GM23338 (cell line): ENCODE measurements at regions not wholly inside any gene's neighbourhood (a gene's known extent, or its start where the extent isn't known, plus 50 kb on each side); places are given as distances from the start of the nearest gene placed in this dataset.

ENCODE experiments used
- ATAC-seq: fragments of 200-7000 bp; cut with Tn5 transposase; 3 replicates; pipeline ENCODE4 v1.9.1; 2020
- DNase-seq: peaks from one replicate; pipeline ENCODE4 v3.0.0-alpha.2; 2015; ENCODE audit warnings: low spot score
- H2AFZ ChIP-seq: fragments of 200-600 bp; sonication (generic); 2 replicates; pipeline ENCODE4 v1.8.0; 2016; ENCODE audit warnings: antibody characterized with exemption, mild to moderate bottlenecking, moderate library complexity
- H3F3A ChIP-seq: fragments of 200-600 bp; sonication (generic); replicated peaks from 2 replicates; pipeline ENCODE4 v1.8.0; 2017; ENCODE audit warnings: antibody characterized with exemption, mixed run types, low read depth
- H3K27ac ChIP-seq: fragments of 200-600 bp; sonication (generic); 2 replicates; pipeline ENCODE4 v1.6.1; 2016; ENCODE audit warnings: low read depth
- H3K27me3 ChIP-seq: fragments of 200-600 bp; sonication (generic); 2 replicates; pipeline ENCODE4 v1.8.0; 2016; ENCODE audit warnings: mild to moderate bottlenecking, mixed run types, moderate library complexity; ENCODE audit not compliant: insufficient read depth
- H3K36me3 ChIP-seq: fragments of 200-600 bp; sonication (generic); 2 replicates; pipeline ENCODE4 v1.8.0; 2016; ENCODE audit warnings: mild to moderate bottlenecking; ENCODE audit not compliant: insufficient read depth
- H3K4me1 ChIP-seq: fragments of 200-600 bp; sonication (generic); 2 replicates; pipeline ENCODE4 v1.8.0; 2016; ENCODE audit warnings: mild to moderate bottlenecking, moderate library complexity; ENCODE audit not compliant: insufficient read depth
- H3K4me2 ChIP-seq: fragments of 200-600 bp; sonication (generic); 2 replicates; pipeline ENCODE4 v1.7.1; 2017; ENCODE audit warnings: mixed run types
- H3K4me3 ChIP-seq: fragments of 200-600 bp; sonication (generic); 2 replicates; pipeline ENCODE4 v1.6.1; 2016; ENCODE audit warnings: mixed run types
- H3K79me2 ChIP-seq: fragments of 200-600 bp; sonication (generic); replicated peaks from 2 replicates; pipeline ENCODE4 v1.8.0; 2017; ENCODE audit warnings: mild to moderate bottlenecking; ENCODE audit not compliant: insufficient read depth
- H3K9me2 ChIP-seq: fragments of 200-600 bp; sonication (generic); 2 replicates; pipeline ENCODE4 v1.8.0; 2017; ENCODE audit not compliant: insufficient read depth
- H4K20me1 ChIP-seq: fragments of 200-600 bp; sonication (generic); replicated peaks from 2 replicates; pipeline ENCODE4 v1.8.0; 2017; ENCODE audit warnings: mild to moderate bottlenecking; ENCODE audit not compliant: insufficient read depth
- H3K27ac Mint-ChIP-seq: 2 replicates; pipeline ENCODE4 v1.8.0; 2020; ENCODE audit warnings: inconsistent platforms, mild to moderate bottlenecking, moderate library complexity, mixed read lengths
- H3K27me3 Mint-ChIP-seq: 3 replicates; pipeline ENCODE4 v1.8.0; 2022; ENCODE audit warnings: low read depth, mild to moderate bottlenecking, moderate library complexity, mixed read lengths, inconsistent platforms; ENCODE audit not compliant: insufficient read depth, poor library complexity
- H3K36me3 Mint-ChIP-seq: 3 replicates; pipeline ENCODE4 v1.8.0; 2021; ENCODE audit warnings: low read depth, mild to moderate bottlenecking, inconsistent platforms, moderate library complexity, mixed read lengths
- H3K4me1 Mint-ChIP-seq: 3 replicates; pipeline ENCODE4 v1.8.0; 2020; ENCODE audit warnings: mild to moderate bottlenecking, inconsistent platforms, mixed read lengths
- H3K4me3 Mint-ChIP-seq: 3 replicates; pipeline ENCODE4 v1.8.0; 2021; ENCODE audit warnings: moderate library complexity, mild to moderate bottlenecking, inconsistent platforms, mixed read lengths
- H3K9me3 Mint-ChIP-seq: 3 replicates; pipeline ENCODE4 v1.8.0; 2020; ENCODE audit warnings: moderate library complexity, mild to moderate bottlenecking, inconsistent platforms, mixed read lengths
- CREB1 ChIP-seq: fragments of 250-450 bp; sonication (Bioruptor Pico); IDR thresholded peaks from 2 replicates; pipeline ENCODE4 v1.5.0; 2020; ENCODE audit warnings: low read depth, mild to moderate bottlenecking, moderate library complexity
- CTCF ChIP-seq, 2 experiments: fragments of 200-600 bp in 1 of 2; sonication (generic) in 1 of 2; conservative IDR thresholded peaks; 2 replicates each; pipeline versions ENCODE4 v1.5.1 to v1.6.1; 2016 to 2017; ENCODE audit warnings: antibody characterized with exemption in 2 of 2, low read depth in 2 of 2, mild to moderate bottlenecking in 2 of 2, moderate library complexity in 1 of 2
- EZH2phosphoT487 ChIP-seq: fragments of 200-600 bp; sonication (generic); IDR thresholded peaks from one replicate; pipeline ENCODE4 v1.8.1; 2018; ENCODE audit warnings: antibody characterized with exemption; ENCODE audit not compliant: unreplicated experiment
- NANOG ChIP-seq: IDR thresholded peaks from 2 replicates; pipeline ENCODE4 v1.6.1; 2016; ENCODE audit warnings: antibody characterized with exemption, borderline replicate concordance
- POLR2AphosphoS5 ChIP-seq: IDR thresholded peaks from 2 replicates; pipeline ENCODE4 v1.6.1; 2016; ENCODE audit warnings: antibody characterized with exemption, low read depth
- ZNF331 ChIP-seq: fragments of 250-450 bp; sonication (Bioruptor Pico); IDR thresholded peaks from 2 replicates; pipeline ENCODE4 v1.5.0; 2020; ENCODE audit warnings: low read depth, mild to moderate bottlenecking, moderate library complexity
- TF ChIP-seq, protein P1 (sequence below): IDR thresholded peaks from one replicate; pipeline ENCODE4 v1.6.1; 2018; ENCODE audit warnings: antibody characterized with exemption; ENCODE audit not compliant: unreplicated experiment
- TF ChIP-seq, protein P2 (sequence below): fragments of 250-450 bp; sonication (Bioruptor Pico); IDR thresholded peaks from 2 replicates; pipeline ENCODE4 v1.5.0; 2020; ENCODE audit warnings: mild to moderate bottlenecking, moderate library complexity

- Histone ChIP-seq H2AFZ (no peak overlapping the region), H3K4me2 (no peak overlapping the region), H3K4me3 (no peak overlapping the region), H3K27me3 (no peaks in the 10 kb centered on the region), H4K20me1 (no peaks in the 10 kb centered on the region), H3K9me2 (no peaks in the 10 kb centered on the region), H3K27ac (no peak overlapping the region), H3F3A (no peaks in the 10 kb centered on the region), H3K79me2 (no peaks in the 10 kb centered on the region), H3K4me1 (no peaks in the 10 kb centered on the region), H3K36me3 (no peaks in the 10 kb centered on the region)
- DNase-seq (no peak), ATAC-seq (no peak)
- H3K36me3 Mint-ChIP-seq, result no peaks in the 10 kb centered on the region; the same call in 2 of the 3 replicates
- TF ChIP-seq CREB1 (no peak), NANOG (no peak), ZNF331 (CRISPR knock-in tag) (no peak), POLR2AphosphoS5 (no peak), EZH2phosphoT487 (no peak), CTCF (conservative IDR thresholded peaks at IDR 0.05; ENCODE audit: low read depth in 2 of 2) (no peak)
- TF ChIP-seq, protein P1, sequence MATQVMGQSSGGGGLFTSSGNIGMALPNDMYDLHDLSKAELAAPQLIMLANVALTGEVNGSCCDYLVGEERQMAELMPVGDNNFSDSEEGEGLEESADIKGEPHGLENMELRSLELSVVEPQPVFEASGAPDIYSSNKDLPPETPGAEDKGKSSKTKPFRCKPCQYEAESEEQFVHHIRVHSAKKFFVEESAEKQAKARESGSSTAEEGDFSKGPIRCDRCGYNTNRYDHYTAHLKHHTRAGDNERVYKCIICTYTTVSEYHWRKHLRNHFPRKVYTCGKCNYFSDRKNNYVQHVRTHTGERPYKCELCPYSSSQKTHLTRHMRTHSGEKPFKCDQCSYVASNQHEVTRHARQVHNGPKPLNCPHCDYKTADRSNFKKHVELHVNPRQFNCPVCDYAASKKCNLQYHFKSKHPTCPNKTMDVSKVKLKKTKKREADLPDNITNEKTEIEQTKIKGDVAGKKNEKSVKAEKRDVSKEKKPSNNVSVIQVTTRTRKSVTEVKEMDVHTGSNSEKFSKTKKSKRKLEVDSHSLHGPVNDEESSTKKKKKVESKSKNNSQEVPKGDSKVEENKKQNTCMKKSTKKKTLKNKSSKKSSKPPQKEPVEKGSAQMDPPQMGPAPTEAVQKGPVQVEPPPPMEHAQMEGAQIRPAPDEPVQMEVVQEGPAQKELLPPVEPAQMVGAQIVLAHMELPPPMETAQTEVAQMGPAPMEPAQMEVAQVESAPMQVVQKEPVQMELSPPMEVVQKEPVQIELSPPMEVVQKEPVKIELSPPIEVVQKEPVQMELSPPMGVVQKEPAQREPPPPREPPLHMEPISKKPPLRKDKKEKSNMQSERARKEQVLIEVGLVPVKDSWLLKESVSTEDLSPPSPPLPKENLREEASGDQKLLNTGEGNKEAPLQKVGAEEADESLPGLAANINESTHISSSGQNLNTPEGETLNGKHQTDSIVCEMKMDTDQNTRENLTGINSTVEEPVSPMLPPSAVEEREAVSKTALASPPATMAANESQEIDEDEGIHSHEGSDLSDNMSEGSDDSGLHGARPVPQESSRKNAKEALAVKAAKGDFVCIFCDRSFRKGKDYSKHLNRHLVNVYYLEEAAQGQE, result no peak
- H3K27me3 Mint-ChIP-seq, result peaks cover 3% of the 10 kb centered on the region
- no peak overlapping the region for H3K4me3 Mint-ChIP-seq
- no peaks in the 10 kb centered on the region for H3K9me3 Mint-ChIP-seq
- H3K27ac Mint-ChIP-seq, result no peak overlapping the region
- H3K4me1 Mint-ChIP-seq, result peaks cover 7% of the 10 kb centered on the region
Observed at GRCh38 chr15:62712455-62712839, 330.1 kb upstream of the TPM1 start.

DNA sequence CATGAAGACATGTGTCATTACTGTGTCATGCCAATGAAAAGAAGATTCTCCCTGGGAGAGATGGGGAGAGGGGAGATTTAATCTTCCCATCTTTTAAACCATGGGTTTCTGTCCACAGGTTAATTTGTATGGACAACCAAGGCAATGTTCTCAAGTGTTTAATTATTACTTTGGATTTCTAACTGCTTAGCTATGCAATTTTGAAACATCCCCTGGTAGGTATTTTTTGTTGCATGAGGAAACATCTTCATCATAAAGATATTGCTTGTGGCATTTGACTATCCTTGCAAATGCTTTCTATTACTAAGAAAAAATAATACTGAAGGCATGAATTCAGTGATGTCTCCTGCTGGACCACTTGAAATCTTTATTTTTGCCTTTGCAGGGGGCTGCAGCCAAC lies 326.6 kb upstream of the TPM1 start:
- Histone ChIP-seq H3K9me2 (no peaks in the 10 kb centered on the region), H3K4me1 (no peaks in the 10 kb centered on the region), H3F3A (no peaks in the 10 kb centered on the region), H3K27ac (no peak overlapping the region), H3K4me2 (no peak overlapping the region), H3K79me2 (no peaks in the 10 kb centered on the region), H4K20me1 (no peaks in the 10 kb centered on the region), H3K36me3 (no peaks in the 10 kb centered on the region), H3K4me3 (no peak overlapping the region), H3K27me3 (no peaks in the 10 kb centered on the region), H2AFZ (no peak overlapping the region)
- ATAC-seq (no peak), DNase-seq (no peak)
- no peaks in the 10 kb centered on the region for H3K9me3 Mint-ChIP-seq
- H3K36me3 Mint-ChIP-seq, result peaks cover 4% of the 10 kb centered on the region; the same call in 1 of the 3 replicates
- H3K27me3 Mint-ChIP-seq, result no peaks in the 10 kb centered on the region
- H3K27ac Mint-ChIP-seq, result no peak overlapping the region
- no peaks in the 10 kb centered on the region for H3K4me1 Mint-ChIP-seq
- H3K4me3 Mint-ChIP-seq, result no peak overlapping the region
- no peak for TF ChIP-seq POLR2AphosphoS5
- TF ChIP-seq, protein P2, sequence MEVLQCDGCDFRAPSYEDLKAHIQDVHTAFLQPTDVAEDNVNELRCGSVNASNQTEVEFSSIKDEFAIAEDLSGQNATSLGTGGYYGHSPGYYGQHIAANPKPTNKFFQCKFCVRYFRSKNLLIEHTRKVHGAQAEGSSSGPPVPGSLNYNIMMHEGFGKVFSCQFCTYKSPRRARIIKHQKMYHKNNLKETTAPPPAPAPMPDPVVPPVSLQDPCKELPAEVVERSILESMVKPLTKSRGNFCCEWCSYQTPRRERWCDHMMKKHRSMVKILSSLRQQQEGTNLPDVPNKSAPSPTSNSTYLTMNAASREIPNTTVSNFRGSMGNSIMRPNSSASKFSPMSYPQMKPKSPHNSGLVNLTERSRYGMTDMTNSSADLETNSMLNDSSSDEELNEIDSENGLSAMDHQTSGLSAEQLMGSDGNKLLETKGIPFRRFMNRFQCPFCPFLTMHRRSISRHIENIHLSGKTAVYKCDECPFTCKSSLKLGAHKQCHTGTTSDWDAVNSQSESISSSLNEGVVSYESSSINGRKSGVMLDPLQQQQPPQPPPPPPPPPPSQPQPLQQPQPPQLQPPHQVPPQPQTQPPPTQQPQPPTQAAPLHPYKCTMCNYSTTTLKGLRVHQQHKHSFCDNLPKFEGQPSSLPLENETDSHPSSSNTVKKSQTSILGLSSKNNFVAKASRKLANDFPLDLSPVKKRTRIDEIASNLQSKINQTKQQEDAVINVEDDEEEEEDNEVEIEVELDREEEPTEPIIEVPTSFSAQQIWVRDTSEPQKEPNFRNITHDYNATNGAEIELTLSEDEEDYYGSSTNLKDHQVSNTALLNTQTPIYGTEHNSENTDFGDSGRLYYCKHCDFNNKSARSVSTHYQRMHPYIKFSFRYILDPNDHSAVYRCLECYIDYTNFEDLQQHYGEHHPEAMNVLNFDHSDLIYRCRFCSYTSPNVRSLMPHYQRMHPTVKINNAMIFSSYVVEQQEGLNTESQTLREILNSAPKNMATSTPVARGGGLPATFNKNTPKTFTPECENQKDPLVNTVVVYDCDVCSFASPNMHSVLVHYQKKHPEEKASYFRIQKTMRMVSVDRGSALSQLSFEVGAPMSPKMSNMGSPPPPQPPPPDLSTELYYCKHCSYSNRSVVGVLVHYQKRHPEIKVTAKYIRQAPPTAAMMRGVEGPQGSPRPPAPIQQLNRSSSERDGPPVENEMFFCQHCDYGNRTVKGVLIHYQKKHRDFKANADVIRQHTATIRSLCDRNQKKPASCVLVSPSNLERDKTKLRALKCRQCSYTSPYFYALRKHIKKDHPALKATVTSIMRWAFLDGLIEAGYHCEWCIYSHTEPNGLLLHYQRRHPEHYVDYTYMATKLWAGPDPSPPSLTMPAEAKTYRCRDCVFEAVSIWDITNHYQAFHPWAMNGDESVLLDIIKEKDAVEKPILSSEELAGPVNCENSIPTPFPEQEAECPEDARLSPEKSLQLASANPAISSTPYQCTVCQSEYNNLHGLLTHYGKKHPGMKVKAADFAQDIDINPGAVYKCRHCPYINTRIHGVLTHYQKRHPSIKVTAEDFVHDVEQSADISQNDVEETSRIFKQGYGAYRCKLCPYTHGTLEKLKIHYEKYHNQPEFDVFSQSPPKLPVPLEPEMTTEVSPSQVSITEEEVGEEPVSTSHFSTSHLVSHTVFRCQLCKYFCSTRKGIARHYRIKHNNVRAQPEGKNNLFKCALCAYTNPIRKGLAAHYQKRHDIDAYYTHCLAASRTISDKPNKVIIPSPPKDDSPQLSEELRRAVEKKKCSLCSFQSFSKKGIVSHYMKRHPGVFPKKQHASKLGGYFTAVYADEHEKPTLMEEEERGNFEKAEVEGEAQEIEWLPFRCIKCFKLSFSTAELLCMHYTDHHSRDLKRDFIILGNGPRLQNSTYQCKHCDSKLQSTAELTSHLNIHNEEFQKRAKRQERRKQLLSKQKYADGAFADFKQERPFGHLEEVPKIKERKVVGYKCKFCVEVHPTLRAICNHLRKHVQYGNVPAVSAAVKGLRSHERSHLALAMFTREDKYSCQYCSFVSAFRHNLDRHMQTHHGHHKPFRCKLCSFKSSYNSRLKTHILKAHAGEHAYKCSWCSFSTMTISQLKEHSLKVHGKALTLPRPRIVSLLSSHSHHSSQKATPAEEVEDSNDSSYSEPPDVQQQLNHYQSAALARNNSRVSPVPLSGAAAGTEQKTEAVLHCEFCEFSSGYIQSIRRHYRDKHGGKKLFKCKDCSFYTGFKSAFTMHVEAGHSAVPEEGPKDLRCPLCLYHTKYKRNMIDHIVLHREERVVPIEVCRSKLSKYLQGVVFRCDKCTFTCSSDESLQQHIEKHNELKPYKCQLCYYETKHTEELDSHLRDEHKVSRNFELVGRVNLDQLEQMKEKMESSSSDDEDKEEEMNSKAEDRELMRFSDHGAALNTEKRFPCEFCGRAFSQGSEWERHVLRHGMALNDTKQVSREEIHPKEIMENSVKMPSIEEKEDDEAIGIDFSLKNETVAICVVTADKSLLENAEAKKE (CRISPR knock-in tag), result no peak
